ENCODE measurements at regions not wholly inside any gene's neighbourhood (a gene's known extent, or its start where the extent isn't known, plus 50 kb on each side); places are given as distances from the start of the nearest gene placed in this dataset.

DNA sequence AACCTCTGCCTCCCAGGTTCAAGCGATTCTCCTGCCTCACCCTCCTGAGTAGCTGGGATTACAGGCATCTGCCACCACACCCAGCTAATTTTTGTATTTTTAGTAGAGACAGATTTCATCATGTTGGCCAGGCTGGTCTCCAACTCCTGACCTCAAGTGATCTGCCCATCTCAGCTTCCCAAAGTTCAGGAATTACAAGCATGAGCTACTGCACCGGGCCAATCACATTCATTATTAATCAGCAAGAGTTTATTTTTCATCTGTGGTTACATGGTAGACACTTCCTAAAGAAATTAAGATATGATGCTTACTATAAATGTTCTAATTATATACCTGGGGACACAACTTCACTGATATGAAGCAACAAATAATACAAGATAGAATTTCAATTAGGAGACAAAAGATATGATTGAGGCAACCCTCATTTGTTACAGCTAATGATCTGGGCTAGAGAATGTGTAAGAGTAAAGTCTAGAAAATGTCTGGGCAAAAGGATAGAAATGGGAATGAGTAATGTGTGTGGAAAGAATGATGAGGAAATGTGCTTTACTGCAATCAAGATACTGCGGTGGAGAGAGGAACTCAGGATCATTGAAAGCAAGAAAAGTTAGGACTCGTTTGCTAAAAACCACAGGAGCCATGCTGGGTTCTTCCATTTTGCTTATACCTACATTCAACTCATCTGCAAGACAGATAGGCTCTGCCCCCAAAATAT, 366.8 kb downstream of the ZIC1 start:
- TF ChIP-seq CTCF (IDR thresholded peaks at IDR 0.05), result no peak
- TF ChIP-seq POLR2A (IDR thresholded peaks at IDR 0.05), result no peak

Measured in esophagus squamous epithelium (tissue), 4 donors.